Muscle of back (tissue), 3 donors: ENCODE measurements at regions not wholly inside any gene's neighbourhood (a gene's known extent, or its start where the extent isn't known, plus 50 kb on each side); places are given as distances from the start of the nearest gene placed in this dataset.
"Not testable (repeated sequence)": the region's sequence is repeated elsewhere in the genome, so short reads cannot be mapped to it uniquely, and the experiment has no call there.

Source experiments
- DNase-seq, 3 donors: peaks; one replicate each; pipeline versions ENCODE4 v3.0.0 to v3.0.0-alpha.2; 2013

GRCh38 chr15:25170113-25170731, 215.4 kb downstream of the SNRPN start:
- no peak for DNase-seq

DNA sequence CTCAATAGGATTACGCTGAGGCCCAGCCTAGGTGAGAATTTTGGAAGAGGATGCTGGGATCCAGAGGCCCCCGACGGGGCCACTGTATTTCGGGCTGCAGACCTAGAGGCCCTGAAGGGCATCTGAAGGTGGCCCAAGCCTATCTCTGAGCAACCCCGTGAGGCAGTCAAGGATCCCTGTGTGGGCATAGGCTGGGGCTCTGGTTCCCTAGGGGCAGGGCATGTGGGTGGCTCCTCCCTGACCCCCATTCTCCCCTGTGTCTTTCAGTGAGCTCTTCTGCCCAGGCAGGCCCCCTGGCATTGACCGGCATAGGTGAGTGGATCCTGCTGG, 216.0 kb downstream of the SNRPN start:
- DNase-seq = no peak

GRCh38 chr15:25171111-25171811, 216.5 kb downstream of the SNRPN start:
- no peak for DNase-seq

GRCh38 chr15:25171856-25172687, 217.3 kb downstream of the SNRPN start:
- DNase-seq = no peak

DNA sequence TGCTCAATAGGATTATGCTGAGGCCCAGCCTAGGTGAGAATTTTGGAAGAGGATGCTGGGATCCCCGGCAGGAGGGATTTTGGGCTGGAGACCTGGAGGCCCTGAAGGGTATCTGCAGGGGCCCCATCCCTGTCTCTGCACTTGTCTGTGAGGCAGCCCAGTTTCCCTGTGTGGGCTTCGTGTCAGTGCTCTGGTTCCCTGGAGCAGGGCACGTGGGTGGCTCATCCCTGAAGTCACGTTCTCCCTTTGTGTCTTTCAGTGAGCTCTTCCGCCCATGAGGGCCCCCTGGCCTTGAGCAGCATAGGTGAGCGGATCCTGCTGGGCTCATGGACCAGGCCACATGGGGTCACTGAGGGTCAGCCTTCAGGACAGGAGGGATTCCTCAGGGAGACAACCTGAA, 217.9 kb downstream of the SNRPN start:
- DNase-seq = no peak

DNA sequence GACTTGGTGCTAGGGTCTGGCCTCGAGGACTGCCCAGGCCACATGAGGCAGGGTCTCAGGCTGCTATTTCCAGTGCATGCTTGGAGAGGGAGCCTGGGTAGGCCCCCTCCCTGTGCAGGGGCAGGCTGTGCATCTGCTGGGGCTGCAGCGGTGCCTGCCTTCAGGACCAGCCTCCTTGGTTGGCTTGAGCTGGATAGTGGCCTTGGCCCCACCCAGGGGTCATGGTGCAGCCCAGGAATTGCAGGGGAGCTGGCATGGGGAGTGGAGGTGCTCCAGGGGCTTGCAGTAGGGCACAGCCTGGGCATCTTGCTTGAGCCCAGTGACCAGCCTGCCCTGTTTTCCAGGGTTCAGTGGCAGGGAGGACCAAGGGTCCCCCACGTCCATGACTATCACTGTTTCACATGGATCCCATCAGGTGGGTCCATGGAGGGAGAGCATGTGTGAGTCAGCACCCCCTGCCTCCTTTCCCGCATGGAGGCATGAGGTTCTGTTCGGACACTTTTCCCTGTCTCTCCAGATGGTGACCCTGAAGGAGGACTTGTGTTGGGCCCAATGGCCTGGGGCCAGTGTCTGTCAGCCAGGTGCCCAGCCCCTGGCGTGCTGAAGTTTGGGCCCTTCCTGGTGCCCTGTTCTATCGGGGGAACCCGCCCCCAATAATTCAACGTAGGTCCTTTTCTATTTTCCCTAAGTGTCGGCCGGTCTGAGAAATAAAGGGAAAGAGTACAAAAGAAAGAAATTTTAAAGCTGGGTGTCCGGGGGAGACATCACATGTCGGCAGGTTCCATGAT, 218.6 kb downstream of the SNRPN start:
- DNase-seq = no peak

- not testable (repeated sequence) for DNase-seq
These were observed 219.4 kb downstream of the SNRPN start for GRCh38 chr15:25174149-25174548.

DNA sequence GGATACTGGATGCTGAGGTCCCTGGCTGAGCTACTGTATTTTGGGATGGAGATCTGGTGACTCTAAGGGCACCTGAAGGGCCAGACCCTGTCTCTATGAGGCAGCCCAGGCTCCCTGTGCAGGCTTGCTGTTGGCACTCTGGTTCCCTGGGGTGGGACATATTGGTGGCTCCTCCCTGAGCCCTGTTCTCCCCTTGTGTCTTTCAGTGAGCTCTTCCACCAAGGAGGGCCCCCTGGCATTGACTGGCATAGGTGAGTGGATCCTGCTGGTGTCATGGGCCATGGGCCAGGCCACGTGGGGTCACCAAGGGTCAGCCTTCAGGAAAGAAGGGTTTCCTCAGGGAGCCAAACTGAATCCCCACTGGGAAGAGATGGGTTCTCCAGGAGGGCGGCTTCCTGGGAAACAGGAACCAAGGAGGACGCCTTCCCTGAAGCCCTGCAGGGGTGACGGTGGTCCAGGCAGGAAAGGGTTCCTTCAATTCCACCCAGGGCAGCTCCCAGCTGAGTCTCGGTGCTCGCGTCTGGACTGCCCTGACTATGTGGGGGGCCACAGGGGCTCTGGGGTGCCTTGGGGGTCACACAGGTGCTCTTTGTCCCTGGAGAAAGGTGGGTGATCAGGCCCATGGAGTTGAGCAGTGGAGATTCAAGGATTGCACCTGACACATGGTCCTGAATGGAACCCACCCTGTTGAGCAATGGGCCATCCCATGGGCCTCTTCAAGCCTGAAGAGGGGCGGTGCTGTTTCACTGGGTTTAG, 220.4 kb downstream of the SNRPN start:
- no peak for DNase-seq

DNA sequence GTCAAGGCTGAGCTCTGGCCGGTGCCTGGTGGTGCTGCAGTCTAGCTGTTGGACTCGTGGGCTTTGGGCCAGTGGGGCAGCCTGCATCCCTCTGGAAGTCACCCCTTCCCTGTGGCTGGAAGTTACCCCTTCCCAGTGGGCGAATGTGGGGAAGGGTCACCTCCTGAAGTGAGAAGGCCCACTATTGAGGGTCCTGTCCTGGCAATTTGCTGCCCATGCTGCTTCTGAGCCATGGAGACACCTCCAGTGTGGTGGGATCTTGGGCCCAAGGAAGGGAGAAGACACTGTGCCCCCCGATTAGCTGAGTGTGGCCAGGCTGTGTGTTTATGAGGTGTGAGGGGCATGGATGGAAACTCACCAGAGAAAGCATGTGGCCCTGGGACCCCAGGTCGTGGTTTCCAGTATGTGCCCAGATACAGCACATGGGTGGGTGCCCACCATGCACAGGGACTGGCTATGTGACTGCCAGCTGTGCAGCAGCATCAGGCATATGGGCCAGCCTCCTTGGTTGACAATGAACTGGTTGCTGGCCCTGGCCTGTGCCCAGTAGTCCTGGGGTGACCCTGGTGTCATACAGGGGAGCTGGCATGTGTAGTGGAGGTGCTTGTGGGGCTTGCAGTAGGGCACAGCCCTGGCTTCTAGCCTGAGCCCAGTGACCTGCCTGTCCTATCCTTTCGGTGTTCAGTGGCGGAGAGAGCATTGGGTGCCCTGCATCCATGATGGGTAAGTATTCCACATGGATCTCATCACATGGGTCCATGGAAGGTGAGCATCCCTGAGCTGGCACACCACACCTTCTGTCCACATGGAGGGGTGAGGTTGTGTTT, 221.2 kb downstream of the SNRPN start:
- no peak for DNase-seq

DNA sequence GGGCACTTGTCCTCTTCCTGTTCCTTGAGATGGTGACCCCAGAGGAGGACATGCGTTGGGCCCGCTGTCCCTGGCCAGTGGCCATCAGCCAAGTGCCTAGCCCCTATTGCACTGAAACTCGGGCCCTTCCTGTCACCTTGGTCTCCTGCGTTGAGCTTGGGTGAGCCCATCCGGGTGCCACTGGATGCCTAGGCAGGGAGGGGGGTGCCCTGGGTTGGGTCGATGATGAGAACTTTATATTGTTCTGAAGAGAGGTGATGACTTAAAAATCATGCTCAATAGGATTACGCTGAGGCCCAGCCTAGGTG, 221.8 kb downstream of the SNRPN start:
- peak in 1 of 3 donors; percentile 1 for DNase-seq

DNA sequence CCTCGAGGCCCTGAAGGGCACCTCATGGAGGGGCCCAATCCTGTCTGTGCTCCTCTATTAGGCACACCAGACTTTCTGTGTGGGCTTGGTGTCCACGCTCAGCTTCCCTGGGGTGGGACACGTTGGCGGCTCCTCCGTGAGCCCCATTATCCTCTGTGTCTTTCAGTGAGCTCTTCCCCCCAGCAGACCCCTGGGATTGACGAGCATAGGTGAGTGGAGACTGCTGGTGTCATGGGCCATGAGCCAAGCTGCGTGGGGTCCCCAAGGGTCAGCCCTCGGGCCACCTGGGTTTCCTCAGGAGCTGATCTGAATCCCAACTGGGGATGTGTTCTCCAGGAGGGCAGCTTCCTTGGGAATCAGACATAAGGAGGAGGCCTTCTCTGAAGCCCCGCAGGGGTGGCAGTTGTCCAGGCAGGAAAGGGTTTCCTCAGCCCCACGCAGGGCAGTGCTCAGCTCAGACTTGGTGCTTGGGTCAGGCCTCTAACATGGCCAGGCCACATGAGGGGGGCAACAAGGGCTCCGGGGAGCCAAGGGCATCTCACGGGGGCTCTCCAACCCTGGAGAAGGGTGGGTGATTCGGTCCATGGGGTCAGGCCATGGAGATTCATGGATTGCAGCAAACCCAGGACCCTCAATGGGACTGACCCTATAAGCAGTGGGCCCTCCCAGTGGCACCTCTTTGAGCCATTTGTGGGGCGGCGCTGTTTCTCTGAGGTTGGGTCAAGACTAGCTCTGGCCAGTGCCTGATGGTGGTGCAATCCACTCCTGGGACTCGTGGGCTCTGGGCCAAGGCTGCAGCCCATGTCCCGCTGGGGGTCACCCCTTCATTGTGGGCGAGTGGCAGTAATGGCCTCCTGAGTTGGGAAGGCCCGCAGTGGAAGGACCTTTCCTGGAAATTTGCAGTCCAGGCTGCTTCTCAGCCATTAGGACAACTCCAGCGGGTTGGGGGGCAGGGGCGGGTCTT, 222.5 kb downstream of the SNRPN start:
- no peak for DNase-seq

DNA sequence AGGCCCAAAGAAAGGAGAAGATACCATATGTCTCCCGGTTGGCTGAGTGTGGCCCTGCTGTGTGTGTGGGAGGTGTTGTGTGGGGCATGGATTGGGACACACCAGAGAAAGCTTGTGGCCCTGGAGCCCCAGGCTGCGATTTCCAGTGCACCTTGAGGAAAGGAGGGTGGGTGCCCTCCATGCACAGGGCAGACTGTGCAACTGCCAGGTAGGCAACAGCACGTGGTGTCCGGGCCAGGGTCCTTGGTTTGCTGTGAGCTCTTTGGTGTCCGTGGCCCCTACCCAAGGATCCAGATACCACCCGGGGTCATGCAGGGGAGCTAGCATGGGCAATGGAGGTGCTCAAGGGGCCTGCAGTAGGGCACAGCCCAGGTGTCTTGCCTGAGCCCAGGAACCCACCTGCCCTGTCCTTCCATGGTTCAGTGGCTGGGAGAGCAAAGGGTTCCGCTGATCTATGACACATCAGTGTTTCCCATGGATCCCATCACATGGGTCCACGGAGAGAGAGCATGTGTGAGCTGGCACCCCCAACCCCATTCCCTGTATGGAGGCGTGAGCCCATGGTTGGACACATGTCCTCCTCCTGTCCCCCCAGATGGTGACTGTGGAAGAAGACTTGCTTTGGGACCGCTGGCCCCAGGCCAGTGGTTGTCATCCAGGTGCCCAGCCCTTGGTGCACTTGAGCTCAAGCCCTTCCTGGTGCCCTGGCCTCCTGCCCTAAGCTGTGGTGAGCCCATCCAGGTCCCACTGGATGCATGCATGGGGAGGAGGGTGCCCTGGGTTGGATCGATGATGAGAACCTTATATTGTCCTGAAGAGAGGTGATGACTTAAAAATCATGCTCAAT, 223.4 kb downstream of the SNRPN start:
- no peak for DNase-seq

DNA sequence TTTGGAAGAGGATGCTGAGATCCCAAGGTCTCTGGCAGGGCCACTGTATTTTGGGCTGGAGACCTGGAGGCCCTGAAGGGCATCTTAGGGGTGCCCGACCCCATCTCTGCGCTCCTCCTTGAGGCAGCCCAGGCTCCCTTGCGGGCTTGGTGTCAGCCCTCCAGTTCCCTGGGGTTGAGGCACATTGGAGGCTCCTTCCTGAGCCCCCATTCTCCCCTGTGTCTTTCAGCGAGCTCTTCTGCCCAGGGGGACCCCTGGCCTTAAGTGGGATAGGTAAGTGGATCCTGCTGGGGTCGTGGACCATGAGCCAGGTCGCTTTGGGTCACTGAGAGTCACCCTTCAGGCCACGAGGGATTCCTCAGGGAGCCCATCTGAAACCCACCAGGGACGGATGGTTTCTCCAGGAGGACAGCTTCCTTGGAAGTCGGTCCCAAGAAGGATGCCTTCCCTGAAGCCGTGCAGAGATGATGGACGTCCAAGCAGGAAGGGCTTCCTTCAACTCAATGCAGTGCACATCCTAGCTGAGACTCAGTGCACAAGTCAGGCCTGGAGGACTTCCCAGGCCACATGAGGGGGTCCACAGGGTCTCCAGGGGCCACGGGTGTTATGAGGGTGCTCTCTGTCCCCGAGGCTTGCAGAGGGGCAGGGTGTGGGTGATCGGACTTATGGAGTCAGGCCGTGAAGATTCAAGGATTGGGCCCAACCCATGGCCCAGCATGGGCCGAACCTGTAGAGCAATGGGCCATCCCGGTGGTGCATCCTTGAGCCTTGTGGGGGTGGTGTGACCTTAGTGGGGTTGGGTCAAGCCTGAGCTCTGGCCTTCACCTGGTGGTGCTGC, 224.3 kb downstream of the SNRPN start:
- DNase-seq = no peak

DNA sequence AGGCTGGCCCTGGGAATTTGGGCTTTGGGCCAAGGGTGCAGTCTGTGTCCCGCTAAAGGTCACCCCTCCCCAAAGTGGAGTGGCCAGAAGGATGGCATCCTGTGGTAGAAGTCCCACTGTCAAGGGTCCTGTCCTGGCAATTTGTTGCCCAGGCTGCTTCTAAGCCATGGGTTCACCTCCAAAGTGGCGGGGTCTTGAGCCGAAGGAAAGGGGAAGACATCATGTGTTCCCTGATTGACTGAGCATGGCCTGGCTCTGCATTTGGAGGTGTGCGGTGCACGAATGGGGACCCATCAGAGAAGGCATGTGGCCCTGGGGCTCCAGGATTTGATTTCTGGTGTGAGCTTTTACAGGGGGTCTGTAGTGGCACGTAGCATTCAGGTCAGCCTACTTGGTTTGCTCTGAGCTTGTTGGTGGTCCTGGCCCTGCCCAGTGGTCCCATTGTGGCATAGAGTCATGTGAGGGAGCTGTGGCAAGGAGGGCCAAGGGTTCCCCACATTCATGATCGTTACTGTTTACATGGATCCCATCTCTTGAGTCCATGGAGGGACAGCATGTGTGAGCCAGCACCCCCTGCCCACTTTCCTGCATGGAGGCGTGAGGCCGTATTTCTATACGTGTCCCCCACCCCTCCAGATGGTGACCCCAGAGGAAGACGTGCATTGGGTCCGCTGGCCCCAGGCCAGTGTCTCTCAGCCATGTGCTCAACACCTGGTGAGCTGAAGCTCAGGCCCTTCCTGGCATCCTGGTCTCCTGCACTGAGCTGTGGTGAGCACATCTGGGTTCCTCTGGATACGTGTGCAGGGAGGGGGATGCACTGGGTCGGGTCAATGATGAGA, 225.1 kb downstream of the SNRPN start:
- DNase-seq = no peak

DNA sequence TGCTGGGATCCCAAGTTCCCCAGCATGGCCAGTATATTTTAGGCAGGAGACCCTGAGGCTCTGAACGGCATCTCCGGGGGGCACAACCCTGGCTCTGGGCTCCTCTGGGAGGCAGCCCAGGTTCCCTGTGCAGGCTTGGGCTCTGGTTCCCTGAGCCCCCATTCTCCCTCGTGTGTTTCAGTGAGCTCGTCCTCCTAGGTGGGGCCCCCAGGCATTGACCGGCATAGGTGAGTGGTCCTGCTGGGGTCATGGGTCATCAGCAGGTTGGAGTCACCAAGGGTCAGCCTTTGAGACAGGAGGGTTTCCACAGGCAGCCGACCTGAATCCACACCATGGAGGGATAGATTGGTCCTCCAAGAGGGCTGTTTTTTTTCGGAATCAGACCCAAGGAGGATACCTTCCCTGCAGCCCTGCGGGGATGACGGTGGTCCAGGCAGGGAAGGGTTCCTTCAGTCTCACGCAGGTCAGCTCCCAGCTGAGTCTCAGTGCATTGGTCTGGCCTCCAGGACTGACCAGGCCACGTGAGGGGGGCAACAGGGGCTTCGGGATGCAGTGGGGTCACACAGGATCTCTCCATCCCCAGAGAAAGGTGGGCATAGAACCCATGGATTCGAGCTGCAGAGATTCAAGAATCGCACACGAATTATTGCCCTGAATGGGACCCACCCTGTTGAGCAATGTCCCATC, 226.0 kb downstream of the SNRPN start:
- DNase-seq = no peak
